ENCODE measurements at regions not wholly inside any gene's neighbourhood (a gene's known extent, or its start where the extent isn't known, plus 50 kb on each side); places are given as distances from the start of the nearest gene placed in this dataset.

DNA sequence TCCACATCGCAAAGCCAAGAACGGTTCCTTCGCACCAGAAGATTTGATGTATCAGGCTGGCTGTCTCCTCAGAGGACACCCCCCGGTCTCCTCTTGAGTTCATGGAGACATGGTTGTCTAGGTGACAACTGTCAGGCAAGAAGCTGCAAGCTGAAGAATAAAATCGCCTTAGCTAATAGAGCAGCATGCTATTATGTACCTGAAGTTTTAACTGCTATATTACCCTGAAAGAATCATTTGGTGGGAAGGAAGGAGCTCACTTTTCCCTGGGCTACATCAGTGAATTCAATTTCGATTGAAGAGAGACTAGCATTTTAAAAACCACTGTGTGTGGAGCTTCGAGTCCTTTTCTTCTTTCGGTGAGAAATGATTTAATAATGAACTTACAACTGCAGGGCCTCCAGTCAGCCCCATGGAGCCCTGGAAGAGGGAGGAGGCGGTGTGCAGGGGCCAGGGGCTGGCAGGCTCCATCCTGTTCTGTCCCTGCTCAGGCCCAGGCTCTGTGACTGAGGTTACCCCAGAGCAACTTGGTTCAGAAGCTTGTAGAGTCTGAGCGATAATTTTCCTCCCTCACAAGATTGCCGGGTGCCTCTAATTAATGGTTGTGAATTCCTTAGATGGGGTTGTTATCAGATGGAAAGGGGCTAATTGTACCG is 191.3 kb downstream of the MID1IP1 start:
- no peak for TF ChIP-seq SP1 (IDR thresholded peaks at IDR 0.05; ENCODE audit: low read depth)
- POLR2A ChIA-PET = no interaction called here
- H3K9me2 ChIP-seq (ENCODE audit: insufficient read depth) = no peaks in the 10 kb centered on the region
- no peak overlapping the region for H3K9ac ChIP-seq (ENCODE audit: low read length)
- H3K27ac ChIP-seq (ENCODE audit: low read depth, low read length) = no peak overlapping the region
- no peak overlapping the region for H3K4me3 ChIP-seq (replicated peaks in 1 of 2; ENCODE audit: low read depth in 1 of 2, low read length in 2 of 2)
- H3K9me3 ChIP-seq (ENCODE audit: control insufficient read depth in 1 of 2, insufficient read depth in 1 of 2, low read depth in 1 of 2, low read length in 2 of 2) = no peaks in the 10 kb centered on the region
- ATAC-seq = no peak
- intact Hi-C loops (cut with micrococcal nuclease) = no loop called here
- CTCF ChIA-PET = no interaction called here
- no peaks in the 10 kb centered on the region for H3K36me3 ChIP-seq (ENCODE audit: control insufficient read depth in 1 of 2, insufficient read depth in 2 of 2, low read length in 2 of 2)
- no peaks in the 10 kb centered on the region for H4K20me1 ChIP-seq (ENCODE audit: insufficient read depth)
- H2AFZ ChIP-seq (ENCODE audit: low read depth, low read length, poor library complexity, severe bottlenecking) = no peak overlapping the region
- no peak overlapping the region for H3K4me2 ChIP-seq (ENCODE audit: low read length)
- RAD21 ChIA-PET (ENCODE audit: low non-redundant PET in 1 of 2, low total read pairs in 2 of 2, uncharacterized antibody in 2 of 2, unreplicated experiment in 2 of 2) = no interaction called here
- no peak for DNase-seq (ENCODE audit: low read depth, low spot score)
- no peaks in the 10 kb centered on the region for H3K79me2 ChIP-seq (ENCODE audit: insufficient read depth, low read length)
- no peaks in the 10 kb centered on the region for H3K4me1 ChIP-seq (ENCODE audit: control insufficient read depth in 1 of 2, insufficient read depth in 2 of 2, low read length in 2 of 2)
- H3K27me3 ChIP-seq (ENCODE audit: insufficient read depth, low read length) = no peaks in the 10 kb centered on the region
- BruUV-seq (replicated peaks) = no TSS peak

DNA sequence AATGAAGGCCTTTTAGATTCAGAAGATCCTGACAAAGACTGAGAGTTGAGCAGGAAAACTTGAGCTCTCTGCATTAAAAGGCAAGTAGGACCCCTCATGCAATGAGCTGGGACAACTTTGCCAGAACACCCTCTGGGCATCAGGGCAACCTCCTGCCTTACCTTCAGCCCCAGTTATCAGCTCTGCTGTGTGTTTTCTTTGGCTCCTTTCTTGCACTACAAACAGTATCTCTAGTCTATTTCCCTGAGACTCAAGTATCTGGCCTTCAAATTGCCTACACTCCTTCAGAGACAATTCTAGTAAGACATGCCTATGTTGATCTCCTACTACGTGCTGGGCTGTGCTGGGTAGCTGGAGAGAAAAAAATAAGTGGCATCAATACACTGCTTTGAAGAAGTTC is 192.2 kb downstream of the MID1IP1 start:
- Histone ChIP-seq H3K4me3 (replicated peaks in 1 of 2; ENCODE audit: low read depth in 1 of 2, low read length in 2 of 2) (no peak overlapping the region), H3K4me2 (ENCODE audit: low read length) (no peak overlapping the region), H3K27me3 (ENCODE audit: insufficient read depth, low read length) (no peaks in the 10 kb centered on the region), H3K36me3 (ENCODE audit: control insufficient read depth in 1 of 2, insufficient read depth in 2 of 2, low read length in 2 of 2) (no peaks in the 10 kb centered on the region), H3K9ac (ENCODE audit: low read length) (no peak overlapping the region), H2AFZ (ENCODE audit: low read depth, low read length, poor library complexity, severe bottlenecking) (no peak overlapping the region), H3K9me3 (ENCODE audit: control insufficient read depth in 1 of 2, insufficient read depth in 1 of 2, low read depth in 1 of 2, low read length in 2 of 2) (no peaks in the 10 kb centered on the region), H4K20me1 (ENCODE audit: insufficient read depth) (no peaks in the 10 kb centered on the region), H3K79me2 (ENCODE audit: insufficient read depth, low read length) (no peaks in the 10 kb centered on the region), H3K9me2 (ENCODE audit: insufficient read depth) (no peaks in the 10 kb centered on the region), H3K27ac (ENCODE audit: low read depth, low read length) (no peak overlapping the region), H3K4me1 (ENCODE audit: control insufficient read depth in 1 of 2, insufficient read depth in 2 of 2, low read length in 2 of 2) (no peaks in the 10 kb centered on the region)
- no peak for TF ChIP-seq CBX3 (IDR thresholded peaks at IDR 0.05; ENCODE audit: low read depth)
- no peak for TF ChIP-seq ZFX (IDR thresholded peaks at IDR 0.05)
- TF ChIP-seq FOSL1 (IDR thresholded peaks at IDR 0.05; ENCODE audit: low read depth) = no peak
- TF ChIP-seq EGR1 (IDR thresholded peaks at IDR 0.05; ENCODE audit: low read depth) = no peak
- no peak for TF ChIP-seq SIN3A (IDR thresholded peaks at IDR 0.05; ENCODE audit: low read depth)
- no peak for TF ChIP-seq POLR2AphosphoS5 (IDR thresholded peaks at IDR 0.05; ENCODE audit: low read depth, low read length)
- TF ChIP-seq, protein P1, sequence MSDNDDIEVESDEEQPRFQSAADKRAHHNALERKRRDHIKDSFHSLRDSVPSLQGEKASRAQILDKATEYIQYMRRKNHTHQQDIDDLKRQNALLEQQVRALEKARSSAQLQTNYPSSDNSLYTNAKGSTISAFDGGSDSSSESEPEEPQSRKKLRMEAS (IDR thresholded peaks at IDR 0.05) = no peak
- CTCF ChIA-PET = no interaction called here
- DNase-seq (ENCODE audit: low read depth, low spot score) (no peak), ATAC-seq (no peak)
- POLR2A ChIA-PET = no interaction called here
- intact Hi-C loops (cut with micrococcal nuclease) = no loop called here
- no TSS peak for BruUV-seq (replicated peaks)
- RAD21 ChIA-PET (ENCODE audit: low non-redundant PET in 1 of 2, low total read pairs in 2 of 2, uncharacterized antibody in 2 of 2, unreplicated experiment in 2 of 2) = no interaction called here

Measured in HCT116 (cell line).